DOHH2 (cell line): ENCODE measurements at regions not wholly inside any gene's neighbourhood (a gene's known extent, or its start where the extent isn't known, plus 50 kb on each side); places are given as distances from the start of the nearest gene placed in this dataset.

Experiments used
- CTCF ChIP-seq: fragments of 200-600 bp; sonication (generic); IDR thresholded peaks from one replicate; pipeline ENCODE4 v1.5.1; 2014; ENCODE audit warnings: antibody characterized with exemption, mild to moderate bottlenecking, low read depth, low read length; ENCODE audit not compliant: poor library complexity, severe bottlenecking
- EZH2phosphoT487 ChIP-seq: fragments of 200-600 bp; sonication (generic); IDR thresholded peaks from 2 replicates; pipeline ENCODE4 v1.6.1; 2017; ENCODE audit warnings: borderline replicate concordance, mild to moderate bottlenecking, antibody characterized with exemption, low read length, moderate library complexity, mixed read lengths

- TF ChIP-seq CTCF (no peak), EZH2phosphoT487 (no peak)
These were observed 88.4 kb upstream of the GRAMD2B start for GRCh38 chr5:126334760-126335159.
